Activated naive CD4-positive, alpha-beta T cell treated with anti-CD3 and anti-CD28 coated beads, Interleukin-2, amount 50 U/mL, for 72 hours (primary cell): ENCODE measurements at regions not wholly inside any gene's neighbourhood (a gene's known extent, or its start where the extent isn't known, plus 50 kb on each side); places are given as distances from the start of the nearest gene placed in this dataset.
"Not testable (repeated sequence)": the region's sequence is repeated elsewhere in the genome, so short reads cannot be mapped to it uniquely, and the experiment has no call there.

Source experiments
- ATAC-seq, 2 donors: fragments of 150-1000 bp; cut with Tn5 transposase; 2 replicates each; pipeline ENCODE4 v1.10.0; 2021; ENCODE audit warnings: mild to moderate bottlenecking in 2 of 2, moderate library complexity in 2 of 2
- DNase-seq, 2 donors: peaks; one replicate each; pipeline ENCODE4 v3.0.0; 2021 to 2022; ENCODE audit warnings: low spot score in 2 of 2
- H3K27ac Mint-ChIP-seq, 2 donors: one replicate each; pipeline ENCODE4 v1.8.0; 2022; ENCODE audit warnings: mild to moderate bottlenecking in 2 of 2, mixed read lengths in 2 of 2
- H3K36me3 Mint-ChIP-seq, 2 donors: one replicate each; pipeline ENCODE4 v1.8.0; 2022; ENCODE audit warnings: mixed read lengths in 2 of 2
- H3K9me3 Mint-ChIP-seq, 2 donors: one replicate each; pipeline ENCODE4 v1.8.0; 2022; ENCODE audit warnings: mixed read lengths in 2 of 2

GRCh38 chrX:10990976-10991375, 120.2 kb upstream of the HCCS start:
- H3K36me3 Mint-ChIP-seq: no peaks in the 10 kb centered on the region
- ATAC-seq (no peak), DNase-seq (no peak)
- no peaks in the 10 kb centered on the region for H3K9me3 Mint-ChIP-seq
- H3K27ac Mint-ChIP-seq: no peak overlapping the region

GRCh38 chrX:10992110-10992509, 119.0 kb upstream of the HCCS start:
- Mint-ChIP-seq H3K36me3 (no peaks in the 10 kb centered on the region), H3K9me3 (no peaks in the 10 kb centered on the region), H3K27ac (no peak overlapping the region)
- no peak for DNase-seq
- ATAC-seq: no peak

GRCh38 chrX:11007076-11007475, 104.1 kb upstream of the HCCS start:
- not testable (repeated sequence) for H3K27ac Mint-ChIP-seq, H3K36me3 Mint-ChIP-seq, DNase-seq, ATAC-seq, H3K9me3 Mint-ChIP-seq

- Mint-ChIP-seq H3K36me3 (no peaks in the 10 kb centered on the region), H3K27ac (no peak overlapping the region), H3K9me3 (peaks cover 0 to 9% of the 10 kb centered on the region in 2 donors)
- DNase-seq: no peak
- ATAC-seq: no peak
Measured at GRCh38 chrX:11010476-11010875, 100.7 kb upstream of the HCCS start.

GRCh38 chrX:11016728-11017127, 94.4 kb upstream of the HCCS start:
- H3K27ac Mint-ChIP-seq: no peak overlapping the region
- peaks cover 0 to 6% of the 10 kb centered on the region in 2 donors for H3K9me3 Mint-ChIP-seq
- DNase-seq: no peak
- ATAC-seq: no peak
- no peaks in the 10 kb centered on the region for H3K36me3 Mint-ChIP-seq

GRCh38 chrX:11022588-11022987, 88.5 kb upstream of the HCCS start:
- H3K36me3 Mint-ChIP-seq, H3K27ac Mint-ChIP-seq, ATAC-seq, DNase-seq: not testable (repeated sequence)
- H3K9me3 Mint-ChIP-seq: peaks cover 0 to 10% of the 10 kb centered on the region in 2 donors

- DNase-seq (no peak), ATAC-seq (no peak)
- Mint-ChIP-seq H3K27ac (no peak overlapping the region), H3K9me3 (no peaks in the 10 kb centered on the region), H3K36me3 (no peaks in the 10 kb centered on the region)
Measured at GRCh38 chrX:11039926-11040325, 71.2 kb upstream of the HCCS start.

GRCh38 chrX:11040405-11040804, 70.7 kb upstream of the HCCS start:
- ATAC-seq (no peak), DNase-seq (no peak)
- no peaks in the 10 kb centered on the region for H3K36me3 Mint-ChIP-seq
- H3K27ac Mint-ChIP-seq: no peak overlapping the region
- H3K9me3 Mint-ChIP-seq: no peaks in the 10 kb centered on the region

GRCh38 chrX:11040996-11041395, 70.1 kb upstream of the HCCS start:
- no peak overlapping the region for H3K27ac Mint-ChIP-seq
- no peaks in the 10 kb centered on the region for H3K9me3 Mint-ChIP-seq
- ATAC-seq (no peak), DNase-seq (no peak)
- H3K36me3 Mint-ChIP-seq: no peaks in the 10 kb centered on the region

- Mint-ChIP-seq H3K27ac (no peak overlapping the region), H3K36me3 (peaks cover 0 to 6% of the 10 kb centered on the region in 2 donors), H3K9me3 (peaks cover 4% of the 10 kb centered on the region in 2 donors)
- ATAC-seq: no peak
- DNase-seq: no peak
Measured at GRCh38 chrX:11050013-11050412, 61.1 kb upstream of the HCCS start.

- peaks cover 0 to 6% of the 10 kb centered on the region in 2 donors for H3K36me3 Mint-ChIP-seq
- H3K9me3 Mint-ChIP-seq: peaks cover 0 to 4% of the 10 kb centered on the region in 2 donors
- ATAC-seq: no peak
- H3K27ac Mint-ChIP-seq: no peak overlapping the region
- no peak for DNase-seq
Measured at GRCh38 chrX:11053351-11053750, 57.8 kb upstream of the HCCS start.

- H3K27ac Mint-ChIP-seq: no peak overlapping the region
- DNase-seq (no peak), ATAC-seq (no peak)
- no peaks in the 10 kb centered on the region for H3K9me3 Mint-ChIP-seq
- no peaks in the 10 kb centered on the region for H3K36me3 Mint-ChIP-seq
Measured at GRCh38 chrX:11056322-11057176, 54.6 kb upstream of the HCCS start.

- Mint-ChIP-seq H3K9me3 (no peaks in the 10 kb centered on the region), H3K36me3 (no peaks in the 10 kb centered on the region), H3K27ac (no peak overlapping the region)
- DNase-seq (no peak), ATAC-seq (no peak)
Measured at GRCh38 chrX:11059933-11060332, 51.2 kb upstream of the HCCS start.
